Sigmoid colon (tissue), 4 donors: ENCODE measurements at regions not wholly inside any gene's neighbourhood (a gene's known extent, or its start where the extent isn't known, plus 50 kb on each side); places are given as distances from the start of the nearest gene placed in this dataset.

Experiments used
- CTCF ChIP-seq, 4 experiments: fragments of 450-650 bp in 3 of 4; fragments of 200-600 bp in 1 of 4; IDR thresholded peaks; one replicate each; pipeline ENCODE4 v1.5.1; 2016 to 2019; ENCODE audit warnings: antibody characterized with exemption in 4 of 4, mild to moderate bottlenecking in 3 of 4, moderate library complexity in 2 of 4
- EP300 ChIP-seq, 4 donors: sonication (generic); formaldehyde crosslinking; IDR thresholded peaks; one replicate each; pipeline ENCODE4 v1.6.1; 2017; ENCODE audit warnings: antibody characterized with exemption in 4 of 4
- POLR2A ChIP-seq, 2 donors: fragments of 450-650 bp; IDR thresholded peaks; one replicate each; pipeline ENCODE4 v1.6.1; 2016; ENCODE audit warnings: antibody characterized with exemption in 2 of 2, mild to moderate bottlenecking in 2 of 2, moderate library complexity in 2 of 2
- POLR2AphosphoS5 ChIP-seq, 4 donors: sonication (generic); formaldehyde crosslinking; IDR thresholded peaks; one replicate each; pipeline ENCODE4 v1.6.1; 2017; ENCODE audit warnings: antibody characterized with exemption in 4 of 4

- TF ChIP-seq CTCF (IDR thresholded peaks at IDR 0.05) (no peak), EP300 (IDR thresholded peaks at IDR 0.05) (no peak), POLR2A (IDR thresholded peaks at IDR 0.05) (no peak), POLR2AphosphoS5 (IDR thresholded peaks at IDR 0.05) (no peak)
These were observed 50.7 kb upstream of the BHLHE23 start for GRCh38 chr20:63057171-63058117.
